WTC11 (cell line): ENCODE measurements at regions not wholly inside any gene's neighbourhood (a gene's known extent, or its start where the extent isn't known, plus 50 kb on each side); places are given as distances from the start of the nearest gene placed in this dataset.

Experiments used
- ATAC-seq: fragments of 200-7000 bp; cut with Tn5 transposase; 2 replicates; pipeline ENCODE4 v1.10.0; 2021; ENCODE audit warnings: mild to moderate bottlenecking, moderate library complexity
- CTCF ChIA-PET: fragments of 300-600 bp; sonication (Branson Sonifier 250); formaldehyde crosslinking; loops from one replicate; lab custom pipeline; 2021; ENCODE audit warnings: antibody characterized with exemption; lab: Charles Lee
- POLR2A ChIA-PET: fragments of 350-600 bp; sonication (Branson Sonifier 250); formaldehyde crosslinking; loops from one replicate; lab custom pipeline; 2021; ENCODE audit warnings: antibody characterized with exemption; lab: Charles Lee
- DNase-seq: peaks from one replicate; pipeline ENCODE4 v3.0.0; 2021; ENCODE audit warnings: low spot score
- H3K27ac Mint-ChIP-seq: 2 replicates; pipeline ENCODE4 v1.8.0; 2021; ENCODE audit warnings: mixed read lengths
- H3K27me3 Mint-ChIP-seq: 2 replicates; pipeline ENCODE4 v1.8.0; 2021; ENCODE audit warnings: low read depth, mild to moderate bottlenecking, moderate library complexity, mixed read lengths
- H3K36me3 Mint-ChIP-seq: 2 replicates; pipeline ENCODE4 v1.8.0; 2021; ENCODE audit warnings: mixed read lengths
- H3K4me1 Mint-ChIP-seq: 2 replicates; pipeline ENCODE4 v1.8.0; 2022; ENCODE audit warnings: mixed read lengths
- H3K4me3 Mint-ChIP-seq: 2 replicates; pipeline ENCODE4 v1.8.0; 2021; ENCODE audit warnings: mild to moderate bottlenecking, moderate library complexity, mixed read lengths
- H3K9me3 Mint-ChIP-seq: 2 replicates; pipeline ENCODE4 v1.8.0; 2021; ENCODE audit warnings: mixed read lengths
- ATF6 ChIP-seq: sonication (generic); formaldehyde crosslinking; IDR thresholded peaks from 2 replicates; pipeline ENCODE4 v1.8.1; 2023; ENCODE audit warnings: mild to moderate bottlenecking, missing genetic modification reagents
- E2F4 ChIP-seq: sonication (generic); formaldehyde crosslinking; IDR thresholded peaks from 2 replicates; pipeline ENCODE4 v1.8.1; 2022; ENCODE audit warnings: low read depth, mild to moderate bottlenecking, moderate library complexity, missing genetic modification reagents, borderline replicate concordance
- FOXJ3 ChIP-seq: sonication (generic); formaldehyde crosslinking; IDR thresholded peaks from 2 replicates; pipeline ENCODE4 v1.9.0; 2021; ENCODE audit warnings: missing genetic modification reagents, mild to moderate bottlenecking, borderline replicate concordance
- FOXP1 ChIP-seq: sonication (generic); formaldehyde crosslinking; IDR thresholded peaks from 2 replicates; pipeline ENCODE4 v1.8.0; 2022; ENCODE audit warnings: missing genetic modification reagents, mild to moderate bottlenecking, moderate library complexity, borderline replicate concordance
- GABPB1 ChIP-seq: sonication (generic); formaldehyde crosslinking; IDR thresholded peaks from 2 replicates; pipeline ENCODE4 v1.8.1; 2023; ENCODE audit warnings: mild to moderate bottlenecking, missing genetic modification reagents
- KAT7 ChIP-seq: sonication (generic); formaldehyde crosslinking; IDR thresholded peaks from 2 replicates; pipeline ENCODE4 v1.8.1; 2023; ENCODE audit warnings: missing genetic modification reagents, mild to moderate bottlenecking, borderline replicate concordance
- MLX ChIP-seq: sonication (generic); formaldehyde crosslinking; IDR thresholded peaks from 2 replicates; pipeline ENCODE4 v1.8.1; 2023; ENCODE audit warnings: mild to moderate bottlenecking, missing genetic modification reagents, moderate library complexity
- PRRX2 ChIP-seq: fragments of 250-450 bp; sonication (Bioruptor Pico); IDR thresholded peaks from 2 replicates; pipeline ENCODE4 v1.8.0; 2021; ENCODE audit warnings: mild to moderate bottlenecking
- RORB ChIP-seq: fragments of 250-450 bp; sonication (Bioruptor Pico); IDR thresholded peaks from 2 replicates; pipeline ENCODE4 v1.9.0; 2021; ENCODE audit warnings: mild to moderate bottlenecking
- SMAD3 ChIP-seq: sonication (generic); formaldehyde crosslinking; IDR thresholded peaks from 2 replicates; pipeline ENCODE4 v1.8.0; 2022; ENCODE audit warnings: missing genetic modification reagents, mild to moderate bottlenecking, borderline replicate concordance
- TP53 ChIP-seq: sonication (generic); formaldehyde crosslinking; IDR thresholded peaks from 2 replicates; pipeline ENCODE4 v1.8.1; 2023; ENCODE audit warnings: mild to moderate bottlenecking, missing genetic modification reagents
- ZNF138 ChIP-seq: sonication (generic); formaldehyde crosslinking; conservative IDR thresholded peaks from 2 replicates; pipeline ENCODE4 v1.8.1; 2022; ENCODE audit warnings: mild to moderate bottlenecking, moderate library complexity, missing genetic modification reagents
- TF ChIP-seq, protein P1 (sequence below): sonication (generic); formaldehyde crosslinking; IDR thresholded peaks from 2 replicates; pipeline ENCODE4 v1.8.1; 2022; ENCODE audit warnings: mild to moderate bottlenecking, moderate library complexity, missing genetic modification reagents
- TF ChIP-seq, protein P2 (sequence below): fragments of 250-450 bp; sonication (Bioruptor Pico); IDR thresholded peaks from 2 replicates; pipeline ENCODE4 v2.1.2; 2022; ENCODE audit warnings: mild to moderate bottlenecking, moderate library complexity
- TF ChIP-seq, protein P3 (sequence below): sonication (generic); formaldehyde crosslinking; IDR thresholded peaks from 2 replicates; pipeline ENCODE4 v1.8.1; 2022; ENCODE audit warnings: mild to moderate bottlenecking, missing genetic modification reagents, moderate library complexity, borderline replicate concordance

GRCh38 chr1:217137210-217137881 lies 414.1 kb upstream of the ESRRG start (continued):
- TF ChIP-seq E2F4 (CRISPR knock-in tag) (no peak), TP53 (CRISPR knock-in tag) (no peak), FOXP1 (no peak), MLX (CRISPR knock-in tag) (no peak), ZNF138 (CRISPR knock-in tag) (no peak), FOXJ3 (CRISPR knock-in tag) (no peak), ATF6 (CRISPR knock-in tag) (no peak)
- TF ChIP-seq, protein P1, sequence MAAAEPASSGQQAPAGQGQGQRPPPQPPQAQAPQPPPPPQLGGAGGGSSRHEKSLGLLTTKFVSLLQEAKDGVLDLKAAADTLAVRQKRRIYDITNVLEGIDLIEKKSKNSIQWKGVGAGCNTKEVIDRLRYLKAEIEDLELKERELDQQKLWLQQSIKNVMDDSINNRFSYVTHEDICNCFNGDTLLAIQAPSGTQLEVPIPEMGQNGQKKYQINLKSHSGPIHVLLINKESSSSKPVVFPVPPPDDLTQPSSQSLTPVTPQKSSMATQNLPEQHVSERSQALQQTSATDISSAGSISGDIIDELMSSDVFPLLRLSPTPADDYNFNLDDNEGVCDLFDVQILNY (CRISPR knock-in tag), result no peak
- TF ChIP-seq, protein P2, sequence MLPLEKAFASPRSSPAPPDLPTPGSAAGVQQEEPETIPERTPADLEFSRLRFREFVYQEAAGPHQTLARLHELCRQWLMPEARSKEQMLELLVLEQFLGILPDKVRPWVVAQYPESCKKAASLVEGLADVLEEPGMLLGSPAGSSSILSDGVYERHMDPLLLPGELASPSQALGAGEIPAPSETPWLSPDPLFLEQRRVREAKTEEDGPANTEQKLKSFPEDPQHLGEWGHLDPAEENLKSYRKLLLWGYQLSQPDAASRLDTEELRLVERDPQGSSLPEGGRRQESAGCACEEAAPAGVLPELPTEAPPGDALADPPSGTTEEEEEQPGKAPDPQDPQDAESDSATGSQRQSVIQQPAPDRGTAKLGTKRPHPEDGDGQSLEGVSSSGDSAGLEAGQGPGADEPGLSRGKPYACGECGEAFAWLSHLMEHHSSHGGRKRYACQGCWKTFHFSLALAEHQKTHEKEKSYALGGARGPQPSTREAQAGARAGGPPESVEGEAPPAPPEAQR (CRISPR knock-in tag), result no peak

DNA sequence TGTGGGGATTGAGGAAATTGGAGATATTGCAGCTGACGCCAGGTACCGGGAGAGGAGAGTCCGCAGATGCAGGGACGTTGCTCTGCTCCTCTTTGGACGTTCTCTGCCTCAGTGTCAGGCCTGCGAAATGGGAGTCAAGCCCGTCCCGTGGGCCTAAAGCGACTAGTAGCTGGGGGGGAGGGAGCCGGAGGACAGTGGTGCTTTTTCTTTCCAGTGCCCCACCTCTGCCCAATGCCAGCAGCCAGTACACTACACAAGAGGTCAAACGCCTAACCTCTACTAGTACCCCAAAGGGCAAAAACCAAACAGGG lies 413.6 kb upstream of the ESRRG start:
- Mint-ChIP-seq H3K9me3 (no peaks in the 10 kb centered on the region), H3K4me3 (peak overlapping the region; percentile 89), H3K27me3 (peaks cover 99% of the 10 kb centered on the region), H3K4me1 (peaks cover 65% of the 10 kb centered on the region), H3K27ac (no peak overlapping the region), H3K36me3 (no peaks in the 10 kb centered on the region)
- TF ChIP-seq, protein P3, sequence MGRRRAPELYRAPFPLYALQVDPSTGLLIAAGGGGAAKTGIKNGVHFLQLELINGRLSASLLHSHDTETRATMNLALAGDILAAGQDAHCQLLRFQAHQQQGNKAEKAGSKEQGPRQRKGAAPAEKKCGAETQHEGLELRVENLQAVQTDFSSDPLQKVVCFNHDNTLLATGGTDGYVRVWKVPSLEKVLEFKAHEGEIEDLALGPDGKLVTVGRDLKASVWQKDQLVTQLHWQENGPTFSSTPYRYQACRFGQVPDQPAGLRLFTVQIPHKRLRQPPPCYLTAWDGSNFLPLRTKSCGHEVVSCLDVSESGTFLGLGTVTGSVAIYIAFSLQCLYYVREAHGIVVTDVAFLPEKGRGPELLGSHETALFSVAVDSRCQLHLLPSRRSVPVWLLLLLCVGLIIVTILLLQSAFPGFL (CRISPR knock-in tag), result no peak
- TF ChIP-seq GABPB1 (no peak), SMAD3 (CRISPR knock-in tag) (no peak), PRRX2 (CRISPR knock-in tag) (no peak), ATF6 (CRISPR knock-in tag) (no peak), RORB (CRISPR knock-in tag) (no peak), KAT7 (no peak), FOXJ3 (CRISPR knock-in tag) (no peak)
- ATAC-seq, result 0 out of 2 replicates have a peak, but pooled peaks have one; percentile 0
- CTCF ChIA-PET, result interaction anchor here (1.0 kb wide), 1 partner anchor 387 kb away, joined by 4 read pairs; no protein-coding TSS in a partner anchor
- DNase-seq, result peak; percentile 24
- POLR2A ChIA-PET, result interaction anchor here (0.9 kb wide), 1 partner anchor 9 kb away, joined by 3 read pairs; no protein-coding TSS in a partner anchor
